Stimulated activated CD4-positive, alpha-beta T cell treated with anti-CD3 and anti-CD28 coated beads, TNF-alpha, amount 100 ng/mL, for 48 hours (primary cell): ENCODE measurements at regions not wholly inside any gene's neighbourhood (a gene's known extent, or its start where the extent isn't known, plus 50 kb on each side); places are given as distances from the start of the nearest gene placed in this dataset.
"Not testable (repeated sequence)": the region's sequence is repeated elsewhere in the genome, so short reads cannot be mapped to it uniquely, and the experiment has no call there.

ENCODE experiments used
- DNase-seq, 3 donors: peaks; one replicate each; pipeline ENCODE4 v3.0.0-alpha.2; 2020; ENCODE audit warnings: low read depth in 3 of 3

- DNase-seq: peak; percentile 30 to 66 (median 40)
These were observed 72.6 kb upstream of the ZNF184 start for GRCh38 chr6:27545271-27546046.

GRCh38 chr6:27544612-27545260 is 71.8 kb upstream of the ZNF184 start:
- no peak for DNase-seq

GRCh38 chr6:27544135-27544534 is 71.2 kb upstream of the ZNF184 start:
- not testable (repeated sequence) for DNase-seq

GRCh38 chr6:27542485-27542884 is 69.6 kb upstream of the ZNF184 start:
- no peak for DNase-seq

- DNase-seq: no peak
These were observed 69.0 kb upstream of the ZNF184 start for GRCh38 chr6:27541933-27542297.

- no peak for DNase-seq
These were observed 68.5 kb upstream of the ZNF184 start for GRCh38 chr6:27541212-27541932.

- DNase-seq: no peak
These were observed 66.6 kb upstream of the ZNF184 start for GRCh38 chr6:27539551-27539950.

GRCh38 chr6:27532820-27533538 is 60.1 kb upstream of the ZNF184 start:
- no peak for DNase-seq

GRCh38 chr6:27531772-27532459 is 59.0 kb upstream of the ZNF184 start:
- no peak for DNase-seq

GRCh38 chr6:27529796-27530195 is 56.9 kb upstream of the ZNF184 start:
- not testable (repeated sequence) for DNase-seq

- no peak for DNase-seq
These were observed 55.8 kb upstream of the ZNF184 start for GRCh38 chr6:27528714-27529113.
